Lower leg skin (tissue), 4 donors: ENCODE measurements at regions not wholly inside any gene's neighbourhood (a gene's known extent, or its start where the extent isn't known, plus 50 kb on each side); places are given as distances from the start of the nearest gene placed in this dataset.

Experiments used
- DNase-seq, 2 donors: peaks; one replicate each; pipeline ENCODE4 v3.0.0-alpha.2; 2019; ENCODE audit warnings: low spot score in 2 of 2
- H3K4me3 ChIP-seq: fragments of 200-600 bp; sonication (generic); 2 replicates; pipeline ENCODE4 v1.5.1; 2017; ENCODE audit warnings: mild to moderate bottlenecking, low read depth; ENCODE audit not compliant: poor library complexity, severe bottlenecking
- POLR2A ChIP-seq, 2 donors: fragments of 450-650 bp; IDR thresholded peaks; one replicate each; pipeline ENCODE4 v1.6.1; 2016 to 2017; ENCODE audit warnings: antibody characterized with exemption in 2 of 2, mild to moderate bottlenecking in 1 of 2, moderate library complexity in 1 of 2
- WGBS, 2 donors: methylation state at CpG; one replicate each; pipeline ENCODE4 v1.1.5; 2018; 5-methylcytosine and 5-hydroxymethylcytosine counted together
- intact Hi-C: fragments of 100-400 bp; cut with DNase I; formaldehyde crosslinking; loops from one replicate; pipeline ENCODE4 v1.15.0; 2023; ENCODE audit warnings: low total_unique reads
- TF ChIP-seq, protein P1 (sequence below), 3 donors: fragments of 450-650 bp; IDR thresholded peaks; one replicate each; pipeline ENCODE4 v1.5.1; 2016; ENCODE audit warnings: antibody characterized with exemption in 3 of 3, mild to moderate bottlenecking in 3 of 3, moderate library complexity in 2 of 3

DNA sequence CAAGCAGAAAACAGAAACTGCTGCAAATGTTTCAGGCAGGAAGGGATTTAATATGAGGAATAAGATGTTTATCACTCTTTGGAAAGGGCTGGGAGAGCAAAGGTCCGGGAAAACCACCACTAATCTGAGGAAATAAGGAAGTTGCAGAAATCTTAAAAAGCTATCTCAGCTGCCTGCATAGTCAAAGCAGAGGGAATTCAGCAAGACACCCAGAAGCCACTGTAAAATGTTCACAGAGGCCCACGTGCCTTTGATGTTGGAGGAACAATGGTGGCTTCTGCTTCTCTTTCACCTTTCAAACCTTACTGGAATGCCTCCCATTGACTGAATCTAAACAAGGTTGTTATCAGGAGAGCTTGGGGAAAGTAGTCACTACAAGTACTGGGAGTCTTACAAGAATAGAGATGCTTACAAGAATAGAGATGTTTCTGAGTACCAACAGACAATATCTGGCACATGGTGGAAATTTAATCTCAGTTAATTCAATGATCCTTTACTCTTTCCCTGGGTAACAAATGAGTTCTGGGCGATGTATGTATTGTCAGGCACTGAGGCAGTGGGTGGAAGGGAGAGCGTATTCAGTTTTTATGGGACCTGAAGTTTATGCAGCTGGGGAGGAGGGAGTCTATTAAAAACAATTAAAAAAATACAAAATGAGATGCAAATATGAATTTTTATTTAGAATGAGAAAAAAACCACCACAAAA, 56.1 kb upstream of the MED13 start:
- TF ChIP-seq, protein P1, sequence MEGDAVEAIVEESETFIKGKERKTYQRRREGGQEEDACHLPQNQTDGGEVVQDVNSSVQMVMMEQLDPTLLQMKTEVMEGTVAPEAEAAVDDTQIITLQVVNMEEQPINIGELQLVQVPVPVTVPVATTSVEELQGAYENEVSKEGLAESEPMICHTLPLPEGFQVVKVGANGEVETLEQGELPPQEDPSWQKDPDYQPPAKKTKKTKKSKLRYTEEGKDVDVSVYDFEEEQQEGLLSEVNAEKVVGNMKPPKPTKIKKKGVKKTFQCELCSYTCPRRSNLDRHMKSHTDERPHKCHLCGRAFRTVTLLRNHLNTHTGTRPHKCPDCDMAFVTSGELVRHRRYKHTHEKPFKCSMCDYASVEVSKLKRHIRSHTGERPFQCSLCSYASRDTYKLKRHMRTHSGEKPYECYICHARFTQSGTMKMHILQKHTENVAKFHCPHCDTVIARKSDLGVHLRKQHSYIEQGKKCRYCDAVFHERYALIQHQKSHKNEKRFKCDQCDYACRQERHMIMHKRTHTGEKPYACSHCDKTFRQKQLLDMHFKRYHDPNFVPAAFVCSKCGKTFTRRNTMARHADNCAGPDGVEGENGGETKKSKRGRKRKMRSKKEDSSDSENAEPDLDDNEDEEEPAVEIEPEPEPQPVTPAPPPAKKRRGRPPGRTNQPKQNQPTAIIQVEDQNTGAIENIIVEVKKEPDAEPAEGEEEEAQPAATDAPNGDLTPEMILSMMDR (IDR thresholded peaks at IDR 0.05): no peak
- TF ChIP-seq POLR2A (IDR thresholded peaks at IDR 0.05): no peak
- WGBS, 2 donors: 67 to 71% methylated on average over 4 of the region's 4 CpGs
- DNase-seq: peak in 1 of 2 donors; percentile 3
- H3K4me3 ChIP-seq: no peak overlapping the region
- intact Hi-C loops: no loop called here

GRCh38 chr17:62119373-62119772, 54.3 kb upstream of the MED13 start:
- intact Hi-C loops: no loop called here
- DNase-seq: no peak
- TF ChIP-seq POLR2A (IDR thresholded peaks at IDR 0.05): no peak
- TF ChIP-seq, protein P1 (IDR thresholded peaks at IDR 0.05): no peak
- no peak overlapping the region for H3K4me3 ChIP-seq
- WGBS, 2 donors: 59 to 69% methylated on average over 2 of the region's 2 CpGs
